ENCODE measurements at regions not wholly inside any gene's neighbourhood (a gene's known extent, or its start where the extent isn't known, plus 50 kb on each side); places are given as distances from the start of the nearest gene placed in this dataset.

DNA sequence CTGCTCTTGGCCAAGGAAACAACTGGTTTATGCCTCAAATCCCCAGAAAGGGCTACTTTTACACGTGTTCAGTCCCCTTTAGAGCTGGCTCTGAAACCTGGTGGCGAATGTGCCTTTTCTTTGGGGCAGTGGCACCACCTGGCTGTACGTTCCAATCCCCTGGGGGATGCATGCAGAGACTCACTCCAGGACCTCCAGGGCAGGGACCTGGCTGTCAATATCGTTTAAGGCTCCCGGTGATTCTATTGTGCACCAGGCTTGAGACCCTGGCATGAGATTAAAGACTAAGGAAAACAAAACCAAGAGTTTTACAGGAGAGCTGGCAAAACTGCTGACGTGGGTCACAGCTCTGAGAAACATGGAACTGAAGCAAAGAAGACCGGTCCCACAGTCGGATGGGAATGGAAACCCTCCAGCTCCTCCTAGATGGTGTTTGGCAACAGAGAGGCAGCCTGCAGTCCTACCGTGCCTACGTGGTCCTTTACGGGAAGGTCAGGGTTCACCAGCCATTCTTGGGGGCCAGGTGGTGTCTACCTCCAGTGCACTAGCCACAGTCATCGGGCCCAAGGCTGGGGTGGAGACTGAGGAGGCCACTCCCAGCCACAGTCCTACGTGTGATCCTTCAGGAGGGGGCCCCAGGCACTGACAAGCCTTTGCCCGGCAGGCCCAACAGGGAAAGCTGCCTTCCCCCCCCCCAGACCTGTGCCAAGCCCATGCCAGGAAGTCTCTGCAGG lies 203.3 kb upstream of the CST7 start:
- no peak for DNase-seq (ENCODE audit: low read depth, low spot score)
- no peak for TF ChIP-seq EZH2 (IDR thresholded peaks at IDR 0.05; ENCODE audit: borderline replicate concordance, low read depth, low read length, severe bottlenecking)
- TF ChIP-seq FOS (IDR thresholded peaks at IDR 0.05; ENCODE audit: borderline replicate concordance, insufficient read depth, low read length) = no peak
- no peak for TF ChIP-seq POLR2AphosphoS5 (IDR thresholded peaks at IDR 0.05; ENCODE audit: insufficient read depth, low read depth, low read length)
- TF ChIP-seq JUN (IDR thresholded peaks at IDR 0.05; ENCODE audit: borderline replicate concordance, insufficient read depth, insufficient read length, low read depth) = no peak
- no peak for TF ChIP-seq POLR2A (IDR thresholded peaks at IDR 0.05; ENCODE audit: low read depth, low read length)
- TF ChIP-seq, protein P1, sequence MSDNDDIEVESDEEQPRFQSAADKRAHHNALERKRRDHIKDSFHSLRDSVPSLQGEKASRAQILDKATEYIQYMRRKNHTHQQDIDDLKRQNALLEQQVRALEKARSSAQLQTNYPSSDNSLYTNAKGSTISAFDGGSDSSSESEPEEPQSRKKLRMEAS (IDR thresholded peaks at IDR 0.05; ENCODE audit: insufficient read depth, insufficient read length) = no peak
- TF ChIP-seq GATA2 (IDR thresholded peaks at IDR 0.05; ENCODE audit: insufficient read depth, insufficient read length, low read depth, low read length) = no peak
- TF ChIP-seq, protein P2, sequence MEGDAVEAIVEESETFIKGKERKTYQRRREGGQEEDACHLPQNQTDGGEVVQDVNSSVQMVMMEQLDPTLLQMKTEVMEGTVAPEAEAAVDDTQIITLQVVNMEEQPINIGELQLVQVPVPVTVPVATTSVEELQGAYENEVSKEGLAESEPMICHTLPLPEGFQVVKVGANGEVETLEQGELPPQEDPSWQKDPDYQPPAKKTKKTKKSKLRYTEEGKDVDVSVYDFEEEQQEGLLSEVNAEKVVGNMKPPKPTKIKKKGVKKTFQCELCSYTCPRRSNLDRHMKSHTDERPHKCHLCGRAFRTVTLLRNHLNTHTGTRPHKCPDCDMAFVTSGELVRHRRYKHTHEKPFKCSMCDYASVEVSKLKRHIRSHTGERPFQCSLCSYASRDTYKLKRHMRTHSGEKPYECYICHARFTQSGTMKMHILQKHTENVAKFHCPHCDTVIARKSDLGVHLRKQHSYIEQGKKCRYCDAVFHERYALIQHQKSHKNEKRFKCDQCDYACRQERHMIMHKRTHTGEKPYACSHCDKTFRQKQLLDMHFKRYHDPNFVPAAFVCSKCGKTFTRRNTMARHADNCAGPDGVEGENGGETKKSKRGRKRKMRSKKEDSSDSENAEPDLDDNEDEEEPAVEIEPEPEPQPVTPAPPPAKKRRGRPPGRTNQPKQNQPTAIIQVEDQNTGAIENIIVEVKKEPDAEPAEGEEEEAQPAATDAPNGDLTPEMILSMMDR (IDR thresholded peaks at IDR 0.05; ENCODE audit: extremely low read depth in 1 of 2, insufficient read depth in 1 of 2, low read depth in 1 of 2, low read length in 2 of 2) = no peak
- no peak for TF ChIP-seq MYC (IDR thresholded peaks at IDR 0.05; ENCODE audit: low read depth, low read length)
- no peak overlapping the region for H3K27ac ChIP-seq (ENCODE audit: insufficient read depth, low read depth, low read length)
- H3K4me1 ChIP-seq (ENCODE audit: control insufficient read depth, extremely low read depth, insufficient read depth, low read length) = no peaks in the 10 kb centered on the region
- no peaks in the 10 kb centered on the region for H3K27me3 ChIP-seq (ENCODE audit: control insufficient read depth in 2 of 2, insufficient read depth in 2 of 2, low read length in 2 of 2)
- no peak overlapping the region for H3K4me2 ChIP-seq (ENCODE audit: insufficient read depth, low read length)
- H4K20me1 ChIP-seq (replicated peaks; ENCODE audit: control insufficient read depth, extremely low read depth, insufficient read depth, low read length) = no peaks in the 10 kb centered on the region
- no TSS peak for BruUV-seq (replicated peaks)
- H3K9me1 ChIP-seq (replicated peaks; ENCODE audit: control insufficient read depth, extremely low read depth, insufficient read depth, low read length) = no peaks in the 10 kb centered on the region
- H3K4me3 ChIP-seq (replicated peaks in 1 of 3; ENCODE audit: insufficient read depth in 1 of 3, low read depth in 1 of 3, low read length in 3 of 3) = no peak overlapping the region
- dilution Hi-C loops (cut with MboI; ENCODE audit: extremely low pct_ligation_motif_present, low sequenced_read_pairs) = no loop called here
- no peaks in the 10 kb centered on the region for H3K36me3 ChIP-seq (ENCODE audit: control insufficient read depth in 2 of 2, extremely low read depth in 1 of 2, insufficient read depth in 2 of 2, low read length in 2 of 2)
- H2AFZ ChIP-seq (ENCODE audit: low read depth, low read length) = no peak overlapping the region
- no peak overlapping the region for H3K9ac ChIP-seq (replicated peaks; ENCODE audit: extremely low read depth, insufficient read depth, low read length)
- no peaks in the 10 kb centered on the region for H3K79me2 ChIP-seq (ENCODE audit: control insufficient read depth, insufficient read depth, low read length)
- intact Hi-C loops (cut with micrococcal nuclease) = no loop called here
- no peak for FAIRE-seq
- H3K9me3 ChIP-seq (replicated peaks; ENCODE audit: control insufficient read depth, insufficient read depth, low read length) = no peaks in the 10 kb centered on the region
- CTCF ChIA-PET = no interaction called here
- POLR2A ChIA-PET = no interaction called here

All from endothelial cell of umbilical vein (primary cell).